SK-N-SH (cell line): ENCODE measurements at regions not wholly inside any gene's neighbourhood (a gene's known extent, or its start where the extent isn't known, plus 50 kb on each side); places are given as distances from the start of the nearest gene placed in this dataset.

ENCODE experiments used
- CTCF ChIA-PET: fragments of 300-600, 350-600 bp; formaldehyde crosslinking; extraction: SDS; loops from one replicate; lab custom pipeline; 2021; lab: Yijun Ruan, JAX
- POLR2A ChIA-PET: fragments of 350-600 bp; sonication (Branson Sonifier 250); formaldehyde crosslinking; extraction: SDS; loops from one replicate; lab custom pipeline; 2020; ENCODE audit warnings: antibody characterized with exemption, inconsistent platforms; lab: Yijun Ruan, JAX
- DNase-seq: peaks from one replicate; pipeline ENCODE4 v3.0.0; 2012
- H2AFZ ChIP-seq: fragments of 200-600 bp; sonication (generic); 2 replicates; pipeline ENCODE4 v1.8.1; 2016; ENCODE audit warnings: antibody characterized with exemption, mild to moderate bottlenecking, low read depth
- H3F3A ChIP-seq: fragments of 200-600 bp; sonication (generic); replicated peaks from 2 replicates; pipeline ENCODE3; 2016; ENCODE audit warnings: antibody characterized with exemption, mild to moderate bottlenecking; ENCODE audit not compliant: insufficient read depth
- H3K27ac ChIP-seq, 2 experiments: fragments of 200-500 bp in 1 of 2; fragments of 200-600 bp in 1 of 2; sonication (Bioruptor generic) in 1 of 2; sonication (generic), shearing (Covaris generic) in 1 of 2; 2 replicates each; pipeline versions ENCODE4 v1.5.1 to v1.6.1; 2014 to 2016; ENCODE audit warnings: low read depth in 2 of 2, inconsistent platforms in 1 of 2, low read length in 1 of 2, mild to moderate bottlenecking in 1 of 2, mixed read lengths in 1 of 2
- H3K27me3 ChIP-seq: fragments of 200-600 bp; sonication (generic), shearing (Covaris generic); 2 replicates; pipeline ENCODE4 v1.6.1; 2016; ENCODE audit warnings: mixed run types; ENCODE audit not compliant: insufficient read depth
- H3K36me3 ChIP-seq, 2 experiments: fragments of 200-500 bp in 1 of 2; fragments of 200-600 bp in 1 of 2; sonication (Bioruptor generic) in 1 of 2; sonication (generic) in 1 of 2; replicated peaks in 1 of 2; 2 replicates each; pipeline versions ENCODE3 to v1.5.1; 2014 to 2016; ENCODE audit warnings: low read length in 1 of 2, mild to moderate bottlenecking in 1 of 2; ENCODE audit not compliant: insufficient read depth in 2 of 2, control insufficient read depth in 1 of 2
- H3K4me1 ChIP-seq, 2 experiments: fragments of 200-500 bp in 1 of 2; fragments of 200-600 bp in 1 of 2; sonication (Bioruptor generic) in 1 of 2; sonication (generic), shearing (Covaris generic) in 1 of 2; 2 replicates each; pipeline versions ENCODE4 v1.5.1 to v1.6.1; 2014 to 2016; ENCODE audit warnings: low read depth in 1 of 2, low read length in 1 of 2, mixed run types in 1 of 2; ENCODE audit not compliant: insufficient read depth in 2 of 2, control insufficient read depth in 1 of 2
- H3K4me2 ChIP-seq: fragments of 200-600 bp; sonication (generic), shearing (Covaris generic); 2 replicates; pipeline ENCODE4 v1.6.1; 2017; ENCODE audit warnings: mixed run types
- H3K4me3 ChIP-seq, 2 experiments: fragments of 200-500 bp in 1 of 2; fragments of 200-600 bp in 1 of 2; sonication (Bioruptor generic) in 1 of 2; sonication (generic), shearing (Covaris generic) in 1 of 2; 2 replicates each; pipeline versions ENCODE4 v1.5.1 to v1.8.1; 2014 to 2016; ENCODE audit warnings: low read depth in 2 of 2, inconsistent platforms in 1 of 2, low read length in 1 of 2, mild to moderate bottlenecking in 1 of 2, mixed read lengths in 1 of 2, moderate library complexity in 1 of 2
- H3K79me2 ChIP-seq: fragments of 200-600 bp; sonication (generic); 2 replicates; pipeline ENCODE4 v1.8.1; 2017; ENCODE audit warnings: mild to moderate bottlenecking; ENCODE audit not compliant: insufficient read depth
- H3K9ac ChIP-seq: fragments of 200-600 bp; sonication (generic); 2 replicates; pipeline ENCODE4 v1.6.1; 2017; ENCODE audit warnings: mixed run types
- H3K9me2 ChIP-seq: fragments of 200-600 bp; sonication (generic); 2 replicates; pipeline ENCODE4 v1.6.1; 2017; ENCODE audit warnings: mixed run types
- H3K9me3 ChIP-seq: fragments of 200-600 bp; sonication (generic); 2 replicates; pipeline ENCODE4 v1.6.1; 2017; ENCODE audit warnings: mixed run types, mild to moderate bottlenecking, moderate library complexity
- H4K20me1 ChIP-seq: fragments of 200-600 bp; sonication (generic); 2 replicates; pipeline ENCODE4 v1.6.1; 2017; ENCODE audit warnings: mild to moderate bottlenecking, mixed run types; ENCODE audit not compliant: insufficient read depth
- EP300 ChIP-seq, 2 experiments: IDR thresholded peaks; 2 replicates each; pipeline versions ENCODE4 v1.4.0 to v1.6.1; 2012; ENCODE audit warnings: borderline replicate concordance in 1 of 2, low read depth in 1 of 2, low read length in 1 of 2
- EZH2phosphoT487 ChIP-seq: fragments of 200-600 bp; sonication (generic); IDR thresholded peaks from 2 replicates; pipeline ENCODE4 v1.6.1; 2017; ENCODE audit warnings: low read depth, mixed run types, mild to moderate bottlenecking, antibody characterized with exemption, moderate library complexity, borderline replicate concordance
- FOXJ3 ChIP-seq: sonication (generic); formaldehyde crosslinking; IDR thresholded peaks from 2 replicates; pipeline ENCODE4 v1.5.1; 2020; ENCODE audit warnings: mild to moderate bottlenecking, missing genetic modification reagents
- FOXM1 ChIP-seq: IDR thresholded peaks from 2 replicates; pipeline ENCODE4 v1.4.0; 2012; ENCODE audit warnings: low read depth, mild to moderate bottlenecking
- GABPA ChIP-seq: IDR thresholded peaks from 2 replicates; pipeline ENCODE4 v1.4.0; 2012; ENCODE audit warnings: low read depth, mild to moderate bottlenecking
- NRF1 ChIP-seq: IDR thresholded peaks from 2 replicates; pipeline ENCODE4 v1.6.1; 2012; ENCODE audit warnings: low read depth, mild to moderate bottlenecking, low read length
- RAD21 ChIP-seq: IDR thresholded peaks from 2 replicates; pipeline ENCODE4 v1.6.1; 2012; ENCODE audit warnings: mild to moderate bottlenecking, low read length
- RCOR1 ChIP-seq: fragments of 150-350 bp; IDR thresholded peaks from 2 replicates; pipeline ENCODE4 v1.6.1; 2017; ENCODE audit warnings: antibody characterized with exemption, low read length
- RXRA ChIP-seq: IDR thresholded peaks from 2 replicates; pipeline ENCODE4 v1.4.0; 2012; ENCODE audit warnings: low read depth, mild to moderate bottlenecking, borderline replicate concordance
- SMC3 ChIP-seq: IDR thresholded peaks from 2 replicates; pipeline ENCODE4 v1.6.1; 2012; ENCODE audit warnings: low read depth, low read length, improper control_type of control experiment
- USF1 ChIP-seq: IDR thresholded peaks from 2 replicates; pipeline ENCODE4 v1.4.0; 2012; ENCODE audit warnings: low read depth, borderline replicate concordance
- YY1 ChIP-seq: IDR thresholded peaks from 2 replicates; pipeline ENCODE4 v1.4.0; 2012; ENCODE audit warnings: low read depth, mild to moderate bottlenecking
- WGBS: methylation state at CpG from one replicate; pipeline ENCODE4 v1.1.6; 2017; ENCODE audit warnings: low lambda C conversion rate; 5-methylcytosine and 5-hydroxymethylcytosine counted together
- TF ChIP-seq, protein P1 (sequence below): IDR thresholded peaks from 2 replicates; pipeline ENCODE4 v1.6.1; 2012; ENCODE audit warnings: mild to moderate bottlenecking, low read depth, low read length, moderate library complexity
- TF ChIP-seq, protein P2 (sequence below): fragments of 150-350 bp; IDR thresholded peaks from 2 replicates; pipeline ENCODE4 v1.6.1; 2017; ENCODE audit warnings: antibody characterized with exemption, low read length, low read depth, borderline replicate concordance

DNA sequence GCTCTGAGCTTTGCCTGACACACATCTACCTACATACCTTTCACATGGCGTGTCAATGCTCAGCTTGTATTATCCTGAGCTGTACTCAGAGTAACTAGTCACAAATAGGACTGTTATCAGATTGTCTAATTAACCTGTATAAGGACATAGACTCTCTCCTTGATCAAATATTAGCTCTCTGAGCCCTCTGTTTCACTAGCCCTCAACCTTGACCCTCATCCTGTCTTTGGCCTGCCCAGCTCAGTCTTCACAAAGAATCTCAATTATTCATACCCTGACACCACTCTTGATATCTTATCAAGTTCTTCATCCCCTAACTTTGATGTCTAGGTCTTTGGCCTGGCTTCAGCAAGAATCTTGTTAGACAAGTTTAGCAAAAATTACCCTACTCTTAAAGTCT is 320.7 kb upstream of the PCDH7 start:
- H3K9me3 ChIP-seq, result peaks cover 3% of the 10 kb centered on the region; the same call in 1 of the 2 replicates
- no peak overlapping the region for H3K27ac ChIP-seq
- no peak for DNase-seq
- no peaks in the 10 kb centered on the region for H3K27me3 ChIP-seq
- H3K9me2 ChIP-seq, result peaks cover 2% of the 10 kb centered on the region; the same call in 1 of the 2 replicates
- no peaks in the 10 kb centered on the region for H4K20me1 ChIP-seq
- H3K9ac ChIP-seq, result no peak overlapping the region
- no peaks in the 10 kb centered on the region for H3K79me2 ChIP-seq
- no peak overlapping the region for H3K4me2 ChIP-seq
- H2AFZ ChIP-seq, result no peak overlapping the region
- ChIA-PET POLR2A (no interaction called here), CTCF (no interaction called here)
- H3K4me3 ChIP-seq, result no peak overlapping the region
- WGBS, result 13% methylated on average over 1 of the region's 1 CpG
- H3F3A ChIP-seq, result peaks cover 2% of the 10 kb centered on the region
- peaks cover 0 to 4% of the 10 kb centered on the region in 2 experiments; a peak in 1 of 4 replicates for H3K4me1 ChIP-seq
- TF ChIP-seq SMC3 (no peak), EZH2phosphoT487 (no peak), RXRA (no peak), FOXM1 (no peak), EP300 (IDR thresholded peaks at IDR 0.05; ENCODE audit: borderline replicate concordance in 1 of 2, low read depth in 1 of 2, low read length in 1 of 2) (no peak), RAD21 (no peak), NRF1 (no peak), RCOR1 (no peak), FOXJ3 (CRISPR knock-in tag) (no peak)
- H3K36me3 ChIP-seq, result no peaks in the 10 kb centered on the region

- 16% methylated on average over 2 of the region's 2 CpGs for WGBS
- CTCF ChIA-PET, result no interaction called here
- Histone ChIP-seq H3K9me3 (no peaks in the 10 kb centered on the region), H3K4me3 (no peak overlapping the region), H3K27ac (no peak overlapping the region), H4K20me1 (no peaks in the 10 kb centered on the region)
- DNase-seq, result no peak
- TF ChIP-seq NRF1 (no peak), YY1 (no peak), EZH2phosphoT487 (no peak), GABPA (no peak), USF1 (no peak), EP300 (IDR thresholded peaks at IDR 0.05; ENCODE audit: borderline replicate concordance in 1 of 2, low read depth in 1 of 2, low read length in 1 of 2) (no peak)
- TF ChIP-seq, protein P1, sequence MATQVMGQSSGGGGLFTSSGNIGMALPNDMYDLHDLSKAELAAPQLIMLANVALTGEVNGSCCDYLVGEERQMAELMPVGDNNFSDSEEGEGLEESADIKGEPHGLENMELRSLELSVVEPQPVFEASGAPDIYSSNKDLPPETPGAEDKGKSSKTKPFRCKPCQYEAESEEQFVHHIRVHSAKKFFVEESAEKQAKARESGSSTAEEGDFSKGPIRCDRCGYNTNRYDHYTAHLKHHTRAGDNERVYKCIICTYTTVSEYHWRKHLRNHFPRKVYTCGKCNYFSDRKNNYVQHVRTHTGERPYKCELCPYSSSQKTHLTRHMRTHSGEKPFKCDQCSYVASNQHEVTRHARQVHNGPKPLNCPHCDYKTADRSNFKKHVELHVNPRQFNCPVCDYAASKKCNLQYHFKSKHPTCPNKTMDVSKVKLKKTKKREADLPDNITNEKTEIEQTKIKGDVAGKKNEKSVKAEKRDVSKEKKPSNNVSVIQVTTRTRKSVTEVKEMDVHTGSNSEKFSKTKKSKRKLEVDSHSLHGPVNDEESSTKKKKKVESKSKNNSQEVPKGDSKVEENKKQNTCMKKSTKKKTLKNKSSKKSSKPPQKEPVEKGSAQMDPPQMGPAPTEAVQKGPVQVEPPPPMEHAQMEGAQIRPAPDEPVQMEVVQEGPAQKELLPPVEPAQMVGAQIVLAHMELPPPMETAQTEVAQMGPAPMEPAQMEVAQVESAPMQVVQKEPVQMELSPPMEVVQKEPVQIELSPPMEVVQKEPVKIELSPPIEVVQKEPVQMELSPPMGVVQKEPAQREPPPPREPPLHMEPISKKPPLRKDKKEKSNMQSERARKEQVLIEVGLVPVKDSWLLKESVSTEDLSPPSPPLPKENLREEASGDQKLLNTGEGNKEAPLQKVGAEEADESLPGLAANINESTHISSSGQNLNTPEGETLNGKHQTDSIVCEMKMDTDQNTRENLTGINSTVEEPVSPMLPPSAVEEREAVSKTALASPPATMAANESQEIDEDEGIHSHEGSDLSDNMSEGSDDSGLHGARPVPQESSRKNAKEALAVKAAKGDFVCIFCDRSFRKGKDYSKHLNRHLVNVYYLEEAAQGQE, result no peak
- TF ChIP-seq, protein P2, sequence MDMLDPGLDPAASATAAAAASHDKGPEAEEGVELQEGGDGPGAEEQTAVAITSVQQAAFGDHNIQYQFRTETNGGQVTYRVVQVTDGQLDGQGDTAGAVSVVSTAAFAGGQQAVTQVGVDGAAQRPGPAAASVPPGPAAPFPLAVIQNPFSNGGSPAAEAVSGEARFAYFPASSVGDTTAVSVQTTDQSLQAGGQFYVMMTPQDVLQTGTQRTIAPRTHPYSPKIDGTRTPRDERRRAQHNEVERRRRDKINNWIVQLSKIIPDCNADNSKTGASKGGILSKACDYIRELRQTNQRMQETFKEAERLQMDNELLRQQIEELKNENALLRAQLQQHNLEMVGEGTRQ, result no peak
- TF ChIP-seq, all 33 proteins: peak for 0
- POLR2A ChIA-PET, result no interaction called here
- Histone ChIP-seq H3F3A (peaks cover 2% of the 10 kb centered on the region), H2AFZ (no peak overlapping the region), H3K79me2 (no peaks in the 10 kb centered on the region), H3K9me2 (peaks cover 2% of the 10 kb centered on the region; the same call in 1 of the 2 replicates), H3K4me2 (no peak overlapping the region), H3K36me3 (no peaks in the 10 kb centered on the region), H3K9ac (no peak overlapping the region), H3K27me3 (no peaks in the 10 kb centered on the region), H3K4me1 (peaks cover 0 to 3% of the 10 kb centered on the region in 2 experiments; a peak in 1 of 4 replicates)
These were observed 317.9 kb upstream of the PCDH7 start for GRCh38 chr4:30402276-30402675.
